Activated CD4-positive, alpha-beta T cell treated with anti-CD3 and anti-CD28 coated beads, Interleukin-2, amount 50 U/mL, for 24 hours (primary cell): ENCODE measurements at regions not wholly inside any gene's neighbourhood (a gene's known extent, or its start where the extent isn't known, plus 50 kb on each side); places are given as distances from the start of the nearest gene placed in this dataset.
"Not testable (repeated sequence)": the region's sequence is repeated elsewhere in the genome, so short reads cannot be mapped to it uniquely, and the experiment has no call there.

ENCODE experiments used
- DNase-seq, 2 donors: peaks; one replicate each; pipeline ENCODE4 v3.0.0-alpha.2; 2020; ENCODE audit warnings: low read depth in 1 of 2, low spot score in 1 of 2

GRCh38 chr3:177613901-177614300 lies 416.6 kb upstream of the TBL1XR1 start:
- DNase-seq: no peak

GRCh38 chr3:177615015-177615414 lies 417.7 kb upstream of the TBL1XR1 start:
- no peak for DNase-seq

GRCh38 chr3:177618873-177619733 lies 421.8 kb upstream of the TBL1XR1 start:
- DNase-seq: no peak

GRCh38 chr3:177620073-177620472 lies 422.8 kb upstream of the TBL1XR1 start:
- DNase-seq: no peak

- no peak for DNase-seq
These were observed 425.2 kb upstream of the TBL1XR1 start for GRCh38 chr3:177622520-177622919.

GRCh38 chr3:177622982-177623617 lies 425.8 kb upstream of the TBL1XR1 start:
- no peak for DNase-seq

GRCh38 chr3:177624528-177625495 lies 427.5 kb upstream of the TBL1XR1 start:
- no peak for DNase-seq

- no peak for DNase-seq
These were observed 428.8 kb upstream of the TBL1XR1 start for GRCh38 chr3:177626045-177626444.

GRCh38 chr3:177628095-177628719 lies 430.9 kb upstream of the TBL1XR1 start:
- not testable (repeated sequence) for DNase-seq

- DNase-seq: no peak
These were observed 432.0 kb upstream of the TBL1XR1 start for GRCh38 chr3:177629276-177629675.

- no peak for DNase-seq
These were observed 436.5 kb upstream of the TBL1XR1 start for GRCh38 chr3:177633671-177634207.

GRCh38 chr3:177635601-177636106 lies 438.4 kb upstream of the TBL1XR1 start:
- DNase-seq: not testable (repeated sequence)

- DNase-seq: no peak
These were observed 443.2 kb upstream of the TBL1XR1 start for GRCh38 chr3:177640319-177640965.

- DNase-seq: no peak
These were observed 443.9 kb upstream of the TBL1XR1 start for GRCh38 chr3:177641206-177641605.

- no peak for DNase-seq
These were observed 444.9 kb upstream of the TBL1XR1 start for GRCh38 chr3:177642042-177642803.

- DNase-seq: no peak
These were observed 445.5 kb upstream of the TBL1XR1 start for GRCh38 chr3:177642804-177643125.

GRCh38 chr3:177646749-177647148 lies 449.5 kb upstream of the TBL1XR1 start:
- no peak for DNase-seq

- no peak for DNase-seq
These were observed 450.1 kb upstream of the TBL1XR1 start for GRCh38 chr3:177647341-177647740.

GRCh38 chr3:177647876-177648275 lies 450.6 kb upstream of the TBL1XR1 start:
- DNase-seq: no peak
